Limb (tissue), 2 donors: ENCODE measurements at regions not wholly inside any gene's neighbourhood (a gene's known extent, or its start where the extent isn't known, plus 50 kb on each side); places are given as distances from the start of the nearest gene placed in this dataset.

Source experiments
- DNase-seq, 2 donors: peaks; one replicate each; pipeline ENCODE4 v3.0.0-alpha.2; 2016; ENCODE audit errors: extremely low spot score in 2 of 2

- DNase-seq = no peak
Measured at GRCh38 chr18:43642727-43643330, 365.5 kb upstream of the SYT4 start.

GRCh38 chr18:43648002-43648401 is 370.7 kb upstream of the SYT4 start:
- no peak for DNase-seq

- DNase-seq = no peak
Measured at GRCh38 chr18:43649649-43650357, 372.5 kb upstream of the SYT4 start.

- DNase-seq = peak in 1 of 2 donors; percentile 15
Measured at GRCh38 chr18:43650426-43650825, 373.1 kb upstream of the SYT4 start.

DNA sequence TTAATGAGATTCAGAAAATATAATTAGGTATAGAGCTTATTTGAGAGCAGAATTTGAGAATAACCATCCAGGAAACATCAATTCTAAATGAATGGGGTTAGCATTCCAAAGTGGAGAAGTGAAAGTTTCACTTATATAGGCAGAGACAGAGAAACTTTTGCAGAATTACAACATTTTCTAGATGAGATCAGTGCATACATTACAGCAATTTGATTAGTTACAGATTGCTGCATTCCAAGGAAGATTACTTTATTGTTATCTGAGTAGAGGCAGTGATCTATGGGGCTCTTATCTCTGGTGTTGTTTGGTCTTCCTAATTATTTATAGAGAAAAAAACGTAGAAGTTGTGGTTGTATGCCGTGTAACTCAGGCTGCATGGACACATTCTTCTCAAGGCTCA is 373.8 kb upstream of the SYT4 start:
- no peak for DNase-seq

GRCh38 chr18:43656547-43656946 is 379.3 kb upstream of the SYT4 start:
- DNase-seq = no peak

- no peak for DNase-seq
Measured at GRCh38 chr18:43661570-43661969, 384.3 kb upstream of the SYT4 start.

DNA sequence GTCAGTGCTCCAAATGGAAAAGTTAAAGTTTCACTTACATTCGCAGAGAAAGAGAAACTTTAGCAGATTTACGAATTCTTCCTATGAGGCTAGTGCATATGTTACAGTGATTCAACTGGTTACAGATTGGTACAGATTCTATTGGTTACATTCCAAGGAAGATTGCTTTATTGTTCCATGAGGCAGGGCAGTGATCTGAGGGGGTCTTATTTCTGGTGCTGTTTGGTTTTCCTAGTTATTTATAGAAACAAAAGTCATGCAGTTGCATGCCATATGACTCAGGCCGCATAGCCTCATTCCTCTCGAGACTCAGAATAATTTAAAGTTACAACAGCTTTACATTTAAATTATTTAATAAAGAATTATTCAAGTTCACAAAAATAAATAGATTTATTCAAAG is 385.4 kb upstream of the SYT4 start:
- peak in 1 of 2 donors; percentile 46 for DNase-seq

DNA sequence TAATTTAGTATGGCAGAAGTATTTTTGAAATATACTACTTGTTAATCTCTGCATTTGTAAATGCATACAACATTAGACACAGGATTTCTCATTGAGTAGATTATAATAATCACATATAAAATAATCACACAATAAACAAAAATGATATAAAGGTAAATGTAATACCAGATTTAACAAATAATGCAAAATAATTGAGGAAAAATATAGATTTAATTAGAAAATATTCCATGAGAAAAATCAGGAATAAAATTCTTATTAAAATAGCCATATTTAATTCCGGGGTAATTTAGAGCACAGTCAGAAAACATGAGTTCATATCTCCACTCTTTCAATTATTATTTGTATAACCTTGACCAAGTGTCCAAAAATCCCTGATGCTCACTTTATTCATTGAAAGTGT is 385.9 kb upstream of the SYT4 start:
- DNase-seq = no peak

DNA sequence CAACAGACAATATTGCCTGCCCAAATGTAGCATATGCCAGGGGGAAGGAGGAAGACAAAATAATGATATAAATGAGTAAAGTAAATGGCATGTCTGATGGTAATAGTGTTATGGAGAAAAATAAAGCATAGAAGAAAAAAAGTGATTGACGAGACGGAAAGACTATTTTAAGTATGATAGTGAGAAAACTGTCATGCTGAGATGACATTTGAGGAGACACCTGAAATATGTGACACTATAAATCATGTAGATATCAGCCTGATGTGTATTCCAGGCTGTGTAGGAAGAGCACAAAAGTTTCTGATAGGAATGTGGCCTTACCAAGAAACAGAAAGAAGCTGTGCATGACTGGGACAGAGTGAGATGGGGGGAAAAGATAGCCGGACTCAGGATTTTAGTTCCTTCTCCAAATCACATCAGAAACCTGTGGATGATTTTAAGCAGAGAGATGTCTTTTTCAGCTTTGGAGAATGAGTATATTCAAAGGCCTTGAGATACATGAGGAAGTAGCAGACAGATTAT is 387.3 kb upstream of the SYT4 start:
- no peak for DNase-seq

- DNase-seq = no peak
Measured at GRCh38 chr18:43665105-43665788, 388.0 kb upstream of the SYT4 start.

DNA sequence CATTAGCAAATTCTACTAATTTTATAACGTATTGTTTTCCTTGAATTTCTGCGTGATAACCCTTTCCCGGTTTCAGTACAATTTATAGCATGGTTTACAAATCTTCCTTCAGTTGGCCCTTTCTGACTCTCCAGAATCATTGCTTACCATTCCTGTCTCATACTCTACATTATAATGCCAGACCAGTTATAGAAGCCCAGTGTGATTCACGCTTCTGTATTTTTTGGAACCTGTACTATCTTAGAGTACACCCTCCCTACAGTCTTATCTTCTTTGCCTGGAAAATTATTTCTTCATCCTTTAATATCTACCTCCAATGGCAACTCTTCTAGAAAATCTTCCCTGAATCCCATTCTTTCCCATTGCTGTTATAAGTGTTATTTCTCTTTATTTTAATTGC is 391.6 kb upstream of the SYT4 start:
- DNase-seq = no peak

DNA sequence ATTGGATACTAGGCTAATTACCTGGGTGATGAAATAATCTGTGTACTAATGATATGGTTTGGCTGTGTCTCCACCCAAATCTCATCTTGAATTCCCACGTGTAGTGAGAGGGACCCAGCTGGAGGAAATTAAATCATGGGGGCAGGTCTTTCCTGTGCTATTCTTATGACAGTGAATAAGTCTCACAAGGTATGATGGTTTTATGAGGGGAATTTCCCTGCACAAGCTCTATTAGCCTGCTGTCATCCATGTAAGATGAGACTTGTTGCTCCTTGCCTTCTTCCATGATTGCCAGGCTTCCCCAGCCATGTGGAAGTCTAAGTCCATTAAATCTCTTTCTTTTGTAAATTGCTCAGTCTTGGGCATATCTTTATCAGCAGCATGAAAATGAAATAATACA is 394.1 kb upstream of the SYT4 start:
- DNase-seq = no peak

GRCh38 chr18:43680096-43680495 is 402.8 kb upstream of the SYT4 start:
- no peak for DNase-seq

- no peak for DNase-seq
Measured at GRCh38 chr18:43681661-43682060, 404.4 kb upstream of the SYT4 start.

GRCh38 chr18:43682196-43682595 is 404.9 kb upstream of the SYT4 start:
- no peak for DNase-seq

- DNase-seq = no peak
Measured at GRCh38 chr18:43686709-43687108, 409.4 kb upstream of the SYT4 start.

GRCh38 chr18:43692099-43692690 is 414.9 kb upstream of the SYT4 start:
- no peak for DNase-seq

DNA sequence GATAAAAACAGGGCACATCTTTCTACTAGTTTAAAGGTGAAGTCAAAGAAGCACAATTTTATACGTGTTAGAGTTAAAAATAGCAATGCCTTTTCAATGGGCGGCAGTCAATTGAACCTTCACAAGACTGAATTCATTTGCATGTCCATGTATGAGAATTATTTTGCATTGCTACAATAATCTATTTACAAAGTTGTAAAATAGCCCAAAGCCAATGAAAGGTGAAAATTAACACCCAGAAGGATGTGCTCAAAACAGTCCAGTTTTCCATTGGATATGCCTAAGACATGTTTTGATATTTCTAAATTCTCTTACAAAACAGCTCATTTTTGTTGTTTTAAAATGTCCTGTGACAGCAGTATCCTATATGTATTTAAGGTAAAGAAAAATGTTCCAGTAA is 425.1 kb upstream of the SYT4 start:
- DNase-seq = no peak

DNA sequence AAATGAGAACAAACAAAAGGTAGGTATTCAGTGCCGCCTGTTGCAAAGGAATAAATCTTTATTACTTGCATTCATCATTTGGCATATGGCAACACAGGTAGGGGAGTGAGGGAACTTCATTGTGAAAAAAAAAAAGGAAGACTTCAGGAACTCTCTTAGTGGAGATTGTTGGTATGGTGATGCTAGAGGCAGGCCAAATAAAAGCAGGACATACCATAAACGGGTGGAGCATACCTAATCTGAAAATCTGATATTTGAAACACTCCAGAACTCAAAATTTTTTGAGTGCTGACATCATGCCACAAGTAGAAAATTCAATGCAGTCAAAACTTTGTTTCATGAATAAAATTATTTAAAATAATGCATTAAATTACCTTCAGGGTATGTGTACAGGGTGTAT is 425.8 kb upstream of the SYT4 start:
- DNase-seq = no peak

DNA sequence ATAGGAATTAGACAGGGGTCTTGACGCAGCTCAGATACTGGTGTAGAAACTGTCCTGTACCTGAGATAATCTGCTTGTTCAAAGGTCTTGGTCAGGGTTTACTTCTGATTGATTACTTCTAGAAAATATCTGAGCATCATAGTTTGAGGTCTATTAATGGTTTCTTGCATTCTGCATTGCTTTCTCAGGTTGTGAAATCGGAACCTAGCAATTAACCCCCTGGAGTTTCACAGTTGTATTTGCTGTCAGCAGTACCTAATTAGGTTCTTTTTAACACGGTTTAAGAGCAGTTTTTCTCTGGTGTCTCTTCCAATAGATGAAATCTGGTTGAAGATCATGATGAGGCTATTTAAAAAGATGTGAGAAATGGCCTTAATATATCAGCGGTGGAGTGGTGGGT is 428.6 kb upstream of the SYT4 start:
- no peak for DNase-seq

DNA sequence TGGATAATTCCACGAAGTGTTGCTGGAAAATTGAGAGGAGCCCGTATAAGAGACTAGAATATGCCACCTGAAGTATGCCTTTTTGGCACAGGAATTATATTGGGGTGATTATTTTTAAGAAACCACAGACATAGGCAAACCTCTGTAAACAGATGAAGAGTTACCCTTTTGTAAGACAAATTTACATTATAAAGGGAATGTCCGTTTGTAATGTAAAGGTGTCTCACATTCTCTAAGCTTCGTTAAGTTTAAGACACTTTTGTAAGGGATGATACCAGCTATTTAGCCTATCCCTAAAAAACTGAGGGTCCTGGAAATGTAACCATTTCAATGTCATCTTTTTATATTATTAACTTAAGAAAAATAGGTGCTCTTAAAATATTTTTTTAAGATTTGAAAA is 432.8 kb upstream of the SYT4 start:
- DNase-seq = no peak
